M059J (cell line): ENCODE measurements at regions not wholly inside any gene's neighbourhood (a gene's known extent, or its start where the extent isn't known, plus 50 kb on each side); places are given as distances from the start of the nearest gene placed in this dataset.
"Not testable (repeated sequence)": the region's sequence is repeated elsewhere in the genome, so short reads cannot be mapped to it uniquely, and the experiment has no call there.

Source experiments
- DNase-seq: peaks from one replicate; pipeline ENCODE4 v3.0.0-alpha.2; 2012; ENCODE audit warnings: low read depth

DNA sequence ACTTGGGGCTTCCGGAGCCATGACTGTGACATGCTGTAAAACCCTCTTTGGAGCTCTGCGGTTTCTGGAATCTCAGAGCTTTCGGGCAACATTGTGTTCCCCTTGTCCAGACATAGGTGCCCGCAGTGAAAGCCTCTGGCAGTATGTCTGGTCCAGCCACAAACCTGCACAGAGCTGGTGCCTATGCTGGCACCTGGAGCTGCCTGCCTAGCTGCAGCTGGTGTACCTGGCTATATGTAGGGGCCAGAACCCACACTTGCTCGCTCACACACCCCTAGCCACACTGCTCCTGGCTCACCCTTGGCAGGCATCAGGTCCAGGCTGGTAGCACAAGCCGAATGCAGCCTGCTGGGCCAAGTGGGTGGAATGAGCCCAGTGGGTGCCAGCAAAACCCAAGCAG is 861.1 kb downstream of the FLRT2 start:
- no peak for DNase-seq

DNA sequence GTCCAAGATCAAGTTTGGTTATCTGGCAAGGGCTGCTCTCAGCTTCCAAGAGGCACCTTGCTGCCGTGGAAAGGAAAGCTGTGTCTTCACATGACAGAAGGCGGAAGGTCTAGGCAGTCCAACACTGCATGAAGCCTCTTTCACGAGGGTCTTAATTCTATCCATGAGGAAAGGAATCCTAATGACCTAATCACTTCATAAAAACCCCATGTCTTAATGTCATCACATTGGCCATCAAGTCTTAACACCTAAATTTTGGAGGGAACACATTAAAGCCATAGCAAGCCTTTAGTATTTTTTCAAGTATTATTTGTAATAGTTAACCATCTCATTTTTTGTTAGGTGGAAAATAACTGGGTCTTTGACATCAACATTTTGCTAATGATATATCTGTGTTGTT is 858.3 kb downstream of the FLRT2 start:
- no peak for DNase-seq

DNA sequence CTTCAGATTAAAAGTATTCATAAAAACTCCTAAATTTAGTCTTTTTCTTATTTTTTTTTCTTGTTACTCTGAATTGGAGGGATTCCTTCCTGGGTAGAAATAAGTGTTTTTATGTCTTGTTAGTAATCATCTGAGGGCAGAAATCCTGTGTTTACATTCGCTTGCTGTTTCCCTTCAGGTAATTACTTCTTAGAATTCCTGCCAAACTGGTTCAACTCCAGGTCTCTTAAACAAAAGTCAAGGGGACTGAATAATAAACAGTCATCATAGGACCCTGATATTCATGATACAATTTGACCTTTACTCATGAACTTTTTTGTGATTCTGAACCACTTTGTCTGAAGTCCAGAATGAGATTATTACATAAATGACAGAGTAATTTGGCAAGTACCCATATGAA is 843.9 kb downstream of the FLRT2 start:
- no peak for DNase-seq

DNA sequence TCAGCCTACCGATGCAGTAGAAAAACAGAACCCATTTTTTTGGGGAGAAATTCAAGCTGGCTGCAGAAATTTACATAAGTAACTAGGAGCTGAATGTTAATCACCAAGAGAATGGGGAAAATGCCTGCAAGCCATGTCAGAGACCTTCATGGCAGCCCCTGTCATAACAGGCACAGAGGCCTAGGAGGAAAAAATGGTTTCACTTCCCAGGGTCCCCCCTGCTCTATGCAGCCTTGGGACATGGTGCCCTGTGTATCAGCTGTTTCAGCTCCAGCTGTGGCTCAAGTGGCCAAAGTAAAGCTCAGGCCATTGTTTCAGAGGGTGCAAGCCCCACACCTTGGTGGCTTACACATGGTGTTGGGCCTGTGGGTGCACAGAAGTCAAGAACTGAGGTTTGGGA is 842.5 kb downstream of the FLRT2 start:
- DNase-seq: no peak

DNA sequence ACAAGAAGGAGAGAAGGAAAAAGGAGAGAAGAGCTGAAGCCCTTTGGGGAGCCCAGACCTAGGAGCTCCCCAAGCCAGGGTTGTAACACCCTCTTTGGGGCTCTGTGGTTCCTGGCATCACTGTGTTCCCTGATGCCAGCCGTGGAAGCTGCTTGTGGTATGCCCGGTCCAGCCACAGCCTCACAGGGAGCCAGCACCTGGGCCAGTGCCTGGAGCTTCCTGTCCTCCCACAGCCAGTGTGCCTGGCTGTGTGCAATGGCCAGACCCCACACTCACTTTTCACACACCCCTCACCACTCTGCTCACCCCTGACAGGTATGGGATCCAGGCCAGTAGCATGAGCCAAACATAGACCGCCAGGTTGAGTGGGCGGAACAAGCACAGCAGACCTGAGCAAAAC is 834.7 kb downstream of the FLRT2 start:
- no peak for DNase-seq

DNA sequence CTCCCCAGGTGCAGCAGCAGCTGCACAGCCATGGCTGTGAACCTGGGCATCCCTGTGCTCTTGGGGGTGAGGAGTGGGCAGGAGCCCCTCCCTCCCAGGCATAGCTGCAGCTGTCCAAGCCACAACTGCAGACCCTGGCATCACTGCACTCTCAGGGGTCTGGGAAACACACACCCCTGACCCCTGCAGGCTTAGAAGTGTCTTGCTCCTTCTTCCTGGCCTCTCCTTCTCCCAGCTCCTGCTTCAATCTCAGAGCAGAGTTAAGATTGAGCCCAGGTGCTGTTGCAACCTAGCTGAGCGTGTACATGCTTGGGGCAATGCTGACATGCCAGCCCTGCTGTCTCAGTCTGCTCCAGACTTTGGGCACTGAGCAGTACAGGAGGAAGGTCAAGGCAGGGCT is 833.6 kb downstream of the FLRT2 start:
- DNase-seq: no peak

DNA sequence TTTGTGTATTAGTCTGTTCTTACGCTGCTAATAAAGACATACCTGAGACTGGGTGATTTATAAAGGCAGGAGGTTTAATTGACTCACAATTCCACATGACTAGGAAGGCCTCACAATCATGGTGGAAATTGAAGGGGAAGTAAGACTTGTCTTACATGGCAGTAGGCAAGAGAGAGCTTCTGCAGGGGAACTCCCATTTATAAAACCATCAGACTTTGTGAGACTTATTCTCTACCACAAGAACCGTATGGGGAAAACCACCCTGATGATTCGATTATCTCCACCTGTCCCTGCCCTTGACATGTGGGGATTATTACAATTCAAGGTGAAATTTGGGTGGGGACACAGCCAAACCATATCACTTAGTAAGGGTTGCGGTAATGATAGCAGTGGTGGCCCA is 833.1 kb downstream of the FLRT2 start:
- DNase-seq: no peak

DNA sequence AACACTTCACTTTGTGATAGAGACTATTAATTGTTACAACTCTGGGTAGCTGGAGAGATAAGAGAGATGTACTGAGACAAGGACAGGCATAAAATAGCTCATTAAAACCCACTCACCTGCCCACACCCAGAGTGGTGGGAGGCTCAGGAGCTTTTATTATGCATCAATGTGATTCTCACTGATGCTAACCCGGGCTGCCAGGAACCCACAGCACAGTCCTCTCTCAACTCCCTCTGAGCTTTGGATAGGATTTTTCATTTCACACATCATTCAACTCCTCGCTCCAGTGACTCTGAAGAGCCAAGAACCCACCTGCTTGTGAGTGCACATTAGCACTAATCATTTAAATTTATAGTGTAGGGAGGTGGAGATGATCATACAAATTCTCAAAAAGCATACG is 827.9 kb downstream of the FLRT2 start:
- DNase-seq: no peak

DNA sequence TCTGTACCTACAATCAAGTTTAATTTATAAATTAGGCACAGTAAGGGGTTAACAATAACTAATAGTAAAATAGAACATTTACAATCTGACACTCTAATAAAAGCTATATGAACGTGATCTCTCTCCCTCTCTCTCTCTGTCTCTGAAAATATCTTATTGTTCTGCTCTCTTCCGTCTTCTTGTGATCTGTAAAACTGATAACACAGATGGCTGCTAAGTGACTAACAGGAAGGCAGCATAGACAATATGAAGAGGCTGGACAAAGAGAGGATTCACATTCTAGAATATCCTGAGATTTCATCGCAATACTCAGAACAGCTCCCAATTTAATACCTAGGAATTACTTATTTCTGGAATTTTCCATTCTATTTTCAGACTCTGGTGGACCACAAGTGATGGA is 827.2 kb downstream of the FLRT2 start:
- no peak for DNase-seq

DNA sequence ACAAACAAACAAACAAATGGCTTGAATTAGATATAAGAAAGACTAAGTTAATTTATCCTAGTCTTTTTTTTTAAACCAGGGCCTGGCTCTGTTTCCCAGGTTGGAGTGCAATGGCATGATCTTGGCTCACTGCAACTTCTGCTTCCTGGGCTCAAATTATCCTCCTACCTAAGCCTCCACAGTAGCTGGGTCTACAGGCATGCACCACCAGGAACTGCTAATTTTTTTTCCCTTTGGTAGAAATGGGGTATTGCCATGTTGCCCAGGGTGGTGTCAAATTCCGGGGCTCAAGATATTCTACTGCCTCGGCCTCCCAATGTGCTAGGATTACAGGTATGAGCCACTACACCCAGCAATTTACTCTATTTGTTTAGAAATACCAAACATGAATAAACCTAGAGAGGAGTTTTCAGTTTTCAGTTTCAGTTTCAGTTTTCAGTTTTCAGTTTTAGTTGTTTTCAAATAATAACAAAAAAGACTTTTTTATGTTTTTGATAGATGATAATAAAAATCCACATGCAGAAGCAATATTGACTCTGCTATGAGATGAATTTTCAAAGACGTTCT is 817.0 kb downstream of the FLRT2 start:
- DNase-seq: no peak

DNA sequence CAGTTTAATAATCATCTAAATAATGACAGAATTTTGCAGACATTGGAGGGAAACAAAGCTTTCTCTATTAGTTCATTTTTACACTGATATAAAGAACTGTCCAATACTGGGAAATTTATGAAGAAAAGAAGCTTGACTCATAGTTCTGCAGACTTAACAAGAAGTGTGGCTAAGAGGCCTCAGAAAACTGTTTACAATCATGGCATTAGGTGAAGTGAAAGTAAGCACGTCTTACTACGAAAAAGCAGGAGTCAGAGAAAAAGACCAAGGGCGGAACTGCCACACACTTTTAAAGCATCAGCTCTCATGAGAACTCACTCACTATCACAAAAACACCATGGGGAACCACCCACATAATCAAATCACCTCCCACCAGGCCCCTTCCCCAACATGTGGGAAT is 804.4 kb downstream of the FLRT2 start:
- DNase-seq: no peak

DNA sequence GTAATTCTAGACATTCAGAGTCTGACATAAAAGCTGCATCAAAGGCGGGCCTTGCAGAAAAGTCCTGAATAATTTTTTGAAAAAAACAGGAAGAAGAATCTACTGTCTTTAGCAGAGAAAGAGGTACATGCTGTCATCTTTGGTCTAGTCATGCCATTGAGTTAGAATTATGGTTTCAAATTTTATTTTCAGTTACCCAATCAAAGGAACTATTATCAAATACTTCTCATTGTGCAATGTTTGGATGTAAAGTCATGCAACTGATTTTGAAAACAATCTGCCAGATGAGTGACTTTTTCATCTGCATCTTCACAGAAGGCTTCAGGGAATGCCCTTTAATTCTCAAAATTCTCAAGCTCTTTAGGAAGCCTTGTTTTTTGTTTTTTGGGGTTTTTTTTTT is 803.5 kb downstream of the FLRT2 start:
- no peak for DNase-seq

DNA sequence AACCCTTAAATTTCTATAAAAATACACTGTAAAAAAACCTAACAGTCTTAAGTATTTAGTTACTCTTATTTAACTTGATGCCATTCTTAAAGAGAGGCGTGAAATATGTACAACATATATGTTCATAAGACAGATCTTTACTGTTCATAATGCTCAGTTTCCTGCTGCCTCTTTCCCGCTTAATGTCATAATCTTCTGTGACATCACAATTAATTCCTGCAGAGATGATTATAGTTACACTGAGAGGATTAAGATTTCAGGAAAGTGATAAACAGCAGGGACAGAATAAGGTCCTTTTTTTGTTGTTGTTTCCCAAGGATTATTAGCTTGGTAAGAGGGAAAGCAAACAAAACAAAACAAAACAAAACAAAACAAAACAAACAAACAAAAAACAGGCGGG is 801.4 kb downstream of the FLRT2 start:
- no peak for DNase-seq

DNA sequence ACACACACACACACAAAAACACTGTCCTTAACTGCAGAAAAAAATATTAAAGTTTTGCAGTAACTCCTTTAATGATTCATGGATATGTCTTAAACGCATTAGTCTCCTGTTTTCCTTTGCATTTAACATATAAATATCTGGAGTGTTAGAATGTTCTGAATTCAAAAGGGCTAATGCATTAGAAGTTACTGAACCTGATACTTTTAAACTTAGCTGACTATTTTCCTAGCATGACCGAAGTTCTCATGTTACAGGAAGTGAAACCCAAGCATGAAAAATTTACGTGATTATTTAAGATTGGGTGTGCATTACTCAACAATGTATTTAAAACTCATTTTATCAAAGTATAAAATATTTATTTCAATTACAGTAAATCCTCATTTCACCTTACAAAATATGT is 791.2 kb downstream of the FLRT2 start:
- no peak for DNase-seq

DNA sequence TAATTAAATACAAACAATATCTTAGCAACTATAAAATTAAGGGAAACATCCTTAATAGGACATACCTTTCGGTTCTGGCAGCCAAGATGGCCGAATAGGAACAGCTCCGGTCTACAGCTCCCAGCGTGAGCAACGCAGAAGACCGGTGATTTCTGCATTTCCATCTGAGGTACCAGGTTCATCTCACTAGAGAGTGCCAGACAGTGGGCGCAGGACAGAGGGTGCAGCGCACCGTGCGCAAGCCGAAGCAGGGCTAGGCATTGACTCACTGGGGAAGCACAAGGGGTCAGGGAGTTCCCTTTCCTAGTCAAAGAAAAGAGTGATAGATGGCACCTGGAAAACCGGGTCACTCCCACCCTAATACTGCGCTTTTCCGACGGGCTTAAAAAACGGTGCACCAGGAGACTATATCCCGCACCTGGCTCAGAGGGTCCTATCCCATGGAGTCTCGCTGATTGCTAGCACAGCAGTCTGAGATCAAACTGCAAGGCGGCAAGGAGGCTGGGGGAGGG is 782.3 kb downstream of the FLRT2 start:
- not testable (repeated sequence) for DNase-seq

DNA sequence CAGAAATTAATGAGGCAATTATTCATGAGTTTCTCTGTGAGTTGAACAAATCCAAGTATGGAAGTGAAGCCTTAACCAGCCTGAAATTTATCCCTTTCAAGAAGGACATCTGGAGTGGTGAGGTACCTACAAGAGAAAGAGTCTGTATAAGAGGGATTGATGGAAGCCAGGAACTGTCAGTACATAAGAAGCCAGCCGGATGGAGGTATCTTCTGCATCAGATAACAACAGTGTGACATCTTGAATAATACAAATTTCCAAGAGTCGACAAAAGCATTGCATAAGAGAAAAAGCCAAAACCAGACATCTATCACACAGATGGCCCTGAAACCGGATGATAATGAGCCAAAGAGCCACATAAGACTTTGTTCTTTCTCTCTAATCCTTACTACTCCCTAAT is 781.2 kb downstream of the FLRT2 start:
- no peak for DNase-seq

DNA sequence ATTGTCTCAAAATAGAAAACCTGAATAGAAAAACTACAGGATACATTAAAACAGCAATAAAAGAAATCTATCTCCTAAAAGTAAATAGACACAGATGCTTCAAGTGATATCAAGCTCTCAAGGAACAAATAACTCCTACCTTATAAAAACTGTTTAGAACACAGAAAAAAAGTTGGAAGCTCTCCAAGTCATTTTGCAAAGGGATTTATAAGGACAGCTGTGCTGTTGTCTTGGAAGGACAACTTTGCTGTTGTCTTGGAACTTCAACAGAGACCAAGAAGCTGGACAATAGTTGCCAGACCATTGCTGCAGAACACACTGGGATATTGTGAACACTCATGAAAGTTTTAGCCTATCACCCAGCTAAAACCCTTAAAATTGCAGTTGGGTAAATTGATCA is 780.7 kb downstream of the FLRT2 start:
- DNase-seq: no peak

DNA sequence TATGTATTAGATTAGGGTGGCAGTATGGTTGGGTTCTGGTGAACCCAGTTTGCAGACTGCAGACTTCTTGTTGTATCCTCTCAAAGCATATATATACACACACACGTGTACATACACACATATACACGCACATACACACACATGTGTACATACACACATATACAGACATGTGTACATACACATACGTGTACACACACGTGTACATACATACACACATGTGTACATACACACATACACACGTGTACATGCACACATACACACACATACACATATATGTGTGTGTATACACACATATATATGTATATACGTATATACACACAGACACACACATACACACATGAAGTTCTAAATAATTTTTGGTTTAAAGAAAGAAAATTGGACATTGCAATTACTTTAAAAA is 780.2 kb downstream of the FLRT2 start:
- no peak for DNase-seq

DNA sequence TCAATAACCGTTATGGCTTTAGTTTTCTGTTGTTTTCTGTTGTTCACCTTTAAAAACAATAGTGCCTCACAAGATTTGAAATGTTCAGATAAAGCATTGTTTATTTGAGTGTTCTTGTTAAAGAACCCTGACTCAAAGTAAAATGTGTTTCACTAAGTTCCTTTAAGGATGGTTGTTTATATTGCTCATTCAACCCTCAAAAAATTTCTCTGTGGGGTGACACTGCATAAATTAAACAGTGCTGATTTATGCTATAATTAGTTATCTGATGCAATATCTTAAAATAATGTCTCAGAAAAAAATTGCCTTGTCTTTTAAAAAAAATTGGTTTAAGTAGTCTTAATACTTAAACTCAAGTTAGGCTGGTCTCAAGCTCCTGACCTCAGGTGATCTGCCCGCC is 775.1 kb downstream of the FLRT2 start:
- no peak for DNase-seq

DNA sequence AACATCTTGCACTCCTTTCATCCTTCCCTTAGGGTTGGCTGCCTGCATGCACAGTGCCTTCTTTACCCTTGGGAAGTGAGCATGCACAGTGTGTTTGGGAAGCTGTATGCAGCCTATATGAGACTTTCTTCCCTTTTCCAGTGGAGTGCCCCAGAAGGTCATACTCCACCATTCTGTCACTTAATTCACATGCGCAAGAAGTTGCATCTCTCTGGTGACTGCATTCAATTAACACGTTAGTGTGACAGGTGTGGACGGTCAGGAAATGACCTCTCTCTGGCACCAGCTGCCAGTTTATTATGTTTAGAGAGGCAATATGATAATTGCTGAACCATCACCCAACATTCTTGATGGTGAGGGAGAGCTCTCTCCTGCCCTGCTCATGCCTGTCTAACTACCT is 770.0 kb downstream of the FLRT2 start:
- DNase-seq: no peak

DNA sequence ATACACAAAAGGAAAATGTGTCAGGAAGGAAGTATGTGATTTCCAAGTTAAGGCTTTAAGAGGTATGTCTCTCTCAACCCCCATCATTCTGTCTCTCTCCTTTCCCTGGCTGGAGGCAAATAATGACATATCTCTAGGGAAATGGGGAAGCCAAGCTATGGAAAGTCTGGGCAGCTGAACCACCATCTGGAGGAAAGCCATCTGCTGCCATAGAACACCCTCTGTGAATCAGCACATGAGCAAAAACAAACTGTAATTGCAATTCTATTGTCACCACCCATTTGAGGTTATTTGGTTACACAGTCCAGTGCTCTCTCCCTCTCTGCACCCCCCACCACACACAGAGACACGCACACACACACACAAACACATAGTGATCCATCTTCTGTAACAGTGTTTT is 766.2 kb downstream of the FLRT2 start:
- DNase-seq: no peak

DNA sequence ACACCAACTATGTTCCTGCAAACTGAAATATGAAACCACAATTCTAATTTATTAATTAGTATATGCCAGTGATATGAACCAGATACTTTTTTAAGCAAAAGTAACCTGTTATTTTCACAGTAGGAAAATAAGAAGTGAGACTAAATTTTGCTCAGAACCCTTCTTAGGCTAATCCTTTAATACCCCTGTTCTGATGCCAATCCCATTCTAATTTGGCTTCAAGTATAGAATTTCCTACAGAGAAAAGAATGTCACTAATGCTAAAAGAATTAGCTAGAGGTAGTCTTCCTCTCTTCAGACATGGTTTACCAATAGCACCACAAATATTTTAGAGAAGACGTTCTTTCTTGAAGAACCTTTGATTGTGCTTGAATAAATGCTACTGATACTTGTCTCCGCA is 758.4 kb downstream of the FLRT2 start:
- DNase-seq: no peak

DNA sequence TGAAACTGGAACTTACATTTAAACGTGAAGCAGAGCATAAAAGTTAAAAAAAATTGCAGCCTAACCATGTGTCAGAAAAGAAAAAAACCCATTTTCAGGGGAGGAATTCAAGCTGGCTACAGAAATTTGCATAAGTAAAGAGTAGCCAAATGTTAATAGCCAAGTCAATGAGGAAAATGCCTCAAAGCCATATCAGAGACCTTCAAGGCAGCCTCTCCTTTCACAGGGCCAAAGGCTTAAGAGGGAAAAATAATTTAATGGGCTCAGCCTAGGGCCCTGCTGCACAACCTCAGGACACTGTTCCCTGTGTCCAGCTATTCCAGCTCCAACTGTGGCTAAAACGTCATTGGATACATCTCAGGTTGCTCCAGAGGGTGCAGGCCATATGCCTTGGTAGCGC is 749.5 kb downstream of the FLRT2 start:
- no peak for DNase-seq

DNA sequence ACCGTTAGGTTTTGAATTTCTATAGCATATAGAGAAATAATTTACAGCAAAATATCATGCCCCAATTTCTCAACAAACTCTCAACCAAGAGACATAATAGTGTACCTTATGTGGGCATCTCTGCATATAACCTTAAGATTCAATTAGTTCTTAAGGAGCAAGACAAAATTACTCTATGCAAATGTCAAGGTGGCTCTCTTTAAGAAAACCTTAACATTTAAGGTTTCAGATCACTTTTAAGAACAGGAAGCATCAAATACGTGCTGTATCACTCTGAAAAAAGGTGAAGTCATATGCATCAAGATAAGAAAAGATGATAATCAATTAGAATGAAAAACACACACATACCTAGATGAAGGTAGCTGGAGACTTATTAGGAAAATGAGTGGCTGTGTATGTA is 728.0 kb downstream of the FLRT2 start:
- DNase-seq: no peak

DNA sequence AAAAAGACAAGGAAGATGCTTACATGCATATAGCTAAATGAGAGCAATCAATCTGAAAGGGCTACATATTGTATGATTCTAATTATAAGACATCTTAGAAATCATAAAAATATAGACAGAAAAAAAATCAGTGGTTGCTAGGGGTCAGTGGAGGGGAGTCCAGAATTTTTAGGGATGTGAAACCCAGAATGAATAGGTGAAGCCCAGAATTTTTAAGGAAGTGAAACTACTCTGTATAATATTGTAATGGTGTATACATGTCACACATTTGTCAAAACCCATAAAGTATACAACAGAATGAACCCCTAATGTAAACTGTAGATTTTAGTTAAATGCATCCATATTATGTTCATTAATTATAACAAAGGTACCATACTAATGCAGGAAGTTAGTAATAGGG is 713.2 kb downstream of the FLRT2 start:
- DNase-seq: no peak
